SHP77 treated with DMSO at 0.1 percent for 48 hours (cell line): ENCODE measurements at regions not wholly inside any gene's neighbourhood (a gene's known extent, or its start where the extent isn't known, plus 50 kb on each side); places are given as distances from the start of the nearest gene placed in this dataset.

ENCODE experiments used
- DNase-seq: peaks from one replicate; lab custom pipeline; 2025; lab: John Stamatoyannopoulos, UW

DNA sequence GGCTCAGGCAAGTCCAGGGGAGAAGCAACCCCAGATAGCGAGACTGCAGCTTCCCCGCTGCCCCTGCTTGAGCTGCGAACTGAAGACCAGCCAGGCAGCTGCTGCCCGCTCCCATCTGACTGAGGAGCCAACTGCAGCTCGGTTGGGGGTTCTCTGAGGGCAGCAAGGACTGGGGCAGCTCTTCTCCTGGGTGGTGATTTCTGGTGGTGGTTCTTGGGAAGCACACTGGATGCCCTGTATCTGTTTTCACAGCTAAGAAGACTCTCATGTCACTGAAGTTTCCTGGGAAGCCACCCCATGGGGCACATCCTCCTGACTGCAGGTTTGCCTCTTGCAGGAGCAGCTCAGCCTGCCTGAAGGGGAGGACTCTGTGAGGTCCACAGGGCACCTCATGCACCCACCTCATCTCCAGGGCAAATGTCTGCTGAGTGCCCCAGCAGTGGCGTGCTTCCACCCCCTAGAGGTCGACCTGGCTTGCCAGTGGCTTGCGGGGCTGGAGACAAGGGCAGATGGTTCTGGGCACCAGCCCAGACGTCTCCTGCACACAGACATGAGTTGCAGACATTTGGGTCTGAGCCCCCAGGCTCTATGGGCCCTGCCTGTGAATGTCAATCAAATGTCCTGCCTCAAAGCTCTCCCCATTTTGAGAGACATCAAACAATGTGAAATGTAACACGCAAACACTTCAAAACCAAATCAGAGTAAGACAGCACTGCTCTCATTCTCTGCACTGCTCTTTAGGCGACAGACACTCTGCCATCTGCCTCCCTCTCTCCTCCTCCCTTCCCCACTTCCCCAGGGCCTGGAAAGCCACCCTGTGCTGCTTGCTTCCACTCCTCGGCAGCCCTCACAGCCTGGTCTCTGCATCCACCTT, 800.9 kb downstream of the BRD1 start:
- DNase-seq = no peak

DNA sequence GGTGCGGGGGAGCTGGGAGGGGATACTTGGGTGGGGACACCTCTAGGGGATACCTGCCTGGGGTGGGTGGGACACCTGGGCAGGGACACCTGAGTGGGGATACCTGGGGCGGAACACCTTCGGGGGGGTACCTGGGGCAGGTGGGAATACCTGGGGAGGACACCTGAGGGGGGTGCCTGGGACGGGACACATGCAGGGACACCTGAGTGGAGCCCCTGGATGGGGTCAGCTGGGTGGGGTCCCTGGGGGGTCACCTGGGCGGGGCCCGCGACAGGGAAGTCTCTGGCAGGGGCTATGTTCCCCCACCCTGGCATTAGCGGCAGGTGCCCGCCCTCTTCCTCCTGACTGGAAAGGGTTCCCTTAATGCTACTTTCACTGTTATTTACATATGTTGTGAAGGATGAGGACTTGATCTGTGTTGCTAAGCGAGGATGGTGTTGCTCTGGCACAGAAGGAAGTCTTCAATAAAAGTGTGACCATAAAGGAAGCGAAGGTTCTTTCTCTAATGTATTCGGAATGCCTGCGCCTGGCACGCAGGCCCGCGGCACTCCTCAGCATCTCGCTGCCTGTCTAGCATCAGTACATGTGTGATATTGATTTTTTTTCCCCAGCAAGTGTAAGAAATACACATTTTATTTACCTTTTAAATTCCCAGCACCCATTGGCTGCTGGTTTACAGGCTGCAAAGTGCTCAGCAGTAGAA, 801.7 kb downstream of the BRD1 start:
- no peak for DNase-seq

DNA sequence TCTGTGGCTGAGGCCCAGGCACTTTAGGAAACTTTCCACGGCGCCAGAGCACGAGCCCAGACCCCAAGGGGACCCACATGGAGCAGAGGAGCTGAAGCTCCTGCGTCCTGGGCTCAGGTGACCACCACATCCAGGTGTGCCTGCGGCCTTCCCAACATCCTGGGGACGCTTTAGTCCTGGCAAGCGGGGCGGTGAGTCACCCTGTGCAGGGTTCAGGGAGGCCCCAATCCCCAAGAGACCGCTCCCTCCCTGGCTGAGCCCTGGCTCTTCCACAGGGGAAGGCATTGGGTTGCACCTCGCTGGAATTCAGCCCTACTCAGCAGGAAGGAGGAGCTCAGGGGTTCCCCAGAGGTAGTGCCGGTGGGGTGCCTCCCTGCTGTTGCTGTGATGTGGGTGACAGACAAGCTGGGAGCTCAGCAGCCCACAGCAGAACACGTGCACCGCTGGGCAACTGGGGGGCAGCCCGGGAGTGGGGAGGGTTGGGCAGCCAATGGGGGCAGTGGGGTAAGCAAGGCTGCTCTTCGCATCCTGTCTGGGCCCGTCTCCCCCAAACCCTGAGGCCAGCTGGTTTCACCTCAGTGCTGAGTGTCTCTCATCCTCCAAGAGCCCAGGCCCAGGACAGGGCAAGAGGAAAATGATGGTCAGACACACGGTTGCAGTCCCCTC, 802.8 kb downstream of the BRD1 start:
- no peak for DNase-seq

DNA sequence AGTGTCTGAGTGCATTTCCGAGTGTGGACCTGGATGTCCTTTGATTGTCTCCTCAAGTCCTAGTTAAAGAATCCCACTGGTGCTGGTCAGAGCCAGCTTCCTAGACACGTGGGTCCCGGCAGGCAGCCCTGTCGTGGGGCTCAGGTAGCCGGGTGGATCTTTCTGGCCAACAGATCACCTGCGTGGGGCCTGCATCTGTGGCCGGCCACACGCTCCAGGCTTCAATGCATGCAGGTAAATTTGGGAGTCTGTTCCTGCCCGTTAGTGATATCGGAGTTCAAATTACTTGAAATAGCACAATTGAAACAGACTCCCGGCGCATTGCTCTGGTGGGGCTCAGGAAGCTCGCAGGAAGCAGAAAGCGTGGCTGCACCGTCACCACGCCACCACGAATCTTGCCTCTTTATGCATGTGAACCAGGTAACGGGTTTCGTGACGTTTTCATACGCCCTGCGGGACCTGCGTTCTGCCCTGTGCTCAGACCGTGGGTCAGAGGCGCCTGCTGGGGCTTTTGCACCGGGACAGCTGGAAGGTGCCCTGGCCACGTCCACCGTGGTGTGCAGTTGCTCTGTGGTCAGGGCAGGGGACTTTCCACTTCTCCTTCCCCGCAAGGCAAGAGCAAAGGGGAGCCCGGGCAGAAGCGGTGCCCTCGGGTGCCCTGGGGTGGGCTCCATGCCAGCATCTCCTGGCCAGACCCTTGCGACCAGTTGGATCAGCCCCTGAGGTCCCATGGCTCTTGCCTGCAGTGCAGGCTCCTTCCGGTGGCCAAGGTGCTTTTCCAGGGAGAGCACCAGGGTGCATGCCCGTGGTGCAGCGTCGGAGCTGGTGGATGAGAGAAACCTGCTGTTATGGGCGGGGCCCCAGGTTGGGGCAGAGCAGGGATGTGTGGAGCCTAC, 803.5 kb downstream of the BRD1 start:
- DNase-seq = no peak

DNA sequence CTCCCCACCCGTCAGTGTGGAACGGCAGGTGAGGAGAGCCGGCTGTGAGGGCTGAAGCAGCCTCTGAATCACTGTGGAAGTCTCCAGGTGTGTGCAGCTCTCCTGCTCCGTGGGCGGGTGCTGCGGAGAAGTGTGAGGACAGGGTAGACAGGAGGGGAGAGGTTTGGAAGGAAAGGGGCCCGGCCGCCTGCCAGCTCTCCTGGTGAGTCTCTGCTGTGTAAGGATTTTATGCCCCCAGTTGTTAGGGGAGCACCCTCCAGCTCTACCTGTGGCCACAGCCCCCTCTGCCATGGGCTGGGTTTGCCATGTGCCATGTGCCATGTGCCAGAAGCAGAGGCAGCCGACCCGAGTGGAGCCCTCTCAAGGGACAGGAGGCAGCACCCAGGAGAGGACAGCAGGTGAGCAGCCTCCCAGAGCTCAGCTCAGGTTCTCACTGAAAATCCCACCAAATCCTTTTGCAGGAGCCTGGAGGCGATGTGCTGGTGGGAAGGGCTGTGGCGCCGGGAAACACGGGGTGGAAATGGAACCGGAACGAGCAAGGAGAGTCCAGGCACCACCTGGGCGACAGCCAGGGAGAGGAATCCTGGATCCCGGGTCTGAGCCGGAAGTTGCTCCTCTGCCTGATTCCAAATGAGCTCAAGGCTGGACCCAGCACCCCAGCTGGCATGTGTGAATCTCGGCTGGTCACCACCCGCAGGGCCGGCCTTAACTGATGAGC, 804.4 kb downstream of the BRD1 start:
- no peak for DNase-seq

DNA sequence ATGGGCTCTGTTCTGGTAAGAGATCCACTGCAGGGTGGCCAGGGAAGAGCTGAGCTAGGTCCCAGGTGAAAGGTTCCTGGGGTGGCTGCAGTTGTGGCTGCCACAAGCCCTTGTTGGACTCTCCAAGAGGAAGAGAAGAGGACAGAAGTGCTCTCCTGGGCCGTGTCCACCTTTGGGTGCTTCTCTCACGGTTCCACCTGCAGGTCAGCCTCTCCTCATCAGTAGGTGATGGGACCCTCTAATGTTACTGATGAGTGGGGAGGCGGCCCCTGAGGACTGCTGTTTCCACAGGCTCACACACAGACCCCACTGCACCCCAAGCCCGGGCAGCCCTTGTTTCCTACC, 804.9 kb downstream of the BRD1 start:
- no peak for DNase-seq

DNA sequence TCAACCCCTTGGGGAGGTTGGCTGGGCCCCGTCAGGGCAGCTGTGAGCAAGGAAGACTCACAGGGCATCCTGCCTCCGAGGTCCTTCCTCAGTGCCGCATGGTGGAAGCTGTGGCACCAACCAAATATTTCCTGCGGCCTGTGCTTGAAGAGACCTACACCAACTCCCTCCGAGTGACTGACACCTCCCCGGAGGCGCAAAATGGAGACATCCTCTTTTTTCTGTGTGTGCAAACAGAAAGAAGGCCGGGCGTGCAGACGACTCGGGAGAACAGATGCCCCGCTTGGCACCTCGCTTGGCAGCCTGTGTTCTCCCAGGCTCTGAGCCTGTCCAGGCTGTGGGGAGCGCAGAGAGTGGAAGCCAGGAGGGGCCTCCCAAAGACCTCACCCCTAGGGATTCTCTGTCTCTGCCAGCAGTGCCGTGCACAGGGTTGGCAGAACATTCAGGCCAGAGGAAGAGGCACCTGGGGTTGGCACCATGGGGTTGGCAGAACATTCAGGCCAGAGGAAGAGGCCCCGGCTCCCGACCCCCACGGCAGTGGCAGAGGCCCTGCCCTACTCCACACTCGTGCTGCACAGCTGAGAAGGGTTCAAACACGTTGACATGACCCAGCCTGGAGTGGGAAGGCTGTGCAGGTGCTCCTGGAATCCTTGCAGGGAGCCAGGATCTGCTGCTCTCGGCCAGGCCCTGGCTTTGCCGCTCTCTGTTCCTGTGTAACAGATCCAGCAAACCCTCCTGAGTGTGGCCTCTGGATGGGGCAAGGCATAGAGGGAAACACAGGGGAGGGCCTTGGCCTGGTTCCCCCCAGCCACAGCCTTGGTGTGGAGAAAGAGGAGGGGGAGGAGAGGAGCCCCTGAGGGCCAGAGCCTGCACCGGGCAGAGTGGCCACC, 805.5 kb downstream of the BRD1 start:
- no peak for DNase-seq

DNA sequence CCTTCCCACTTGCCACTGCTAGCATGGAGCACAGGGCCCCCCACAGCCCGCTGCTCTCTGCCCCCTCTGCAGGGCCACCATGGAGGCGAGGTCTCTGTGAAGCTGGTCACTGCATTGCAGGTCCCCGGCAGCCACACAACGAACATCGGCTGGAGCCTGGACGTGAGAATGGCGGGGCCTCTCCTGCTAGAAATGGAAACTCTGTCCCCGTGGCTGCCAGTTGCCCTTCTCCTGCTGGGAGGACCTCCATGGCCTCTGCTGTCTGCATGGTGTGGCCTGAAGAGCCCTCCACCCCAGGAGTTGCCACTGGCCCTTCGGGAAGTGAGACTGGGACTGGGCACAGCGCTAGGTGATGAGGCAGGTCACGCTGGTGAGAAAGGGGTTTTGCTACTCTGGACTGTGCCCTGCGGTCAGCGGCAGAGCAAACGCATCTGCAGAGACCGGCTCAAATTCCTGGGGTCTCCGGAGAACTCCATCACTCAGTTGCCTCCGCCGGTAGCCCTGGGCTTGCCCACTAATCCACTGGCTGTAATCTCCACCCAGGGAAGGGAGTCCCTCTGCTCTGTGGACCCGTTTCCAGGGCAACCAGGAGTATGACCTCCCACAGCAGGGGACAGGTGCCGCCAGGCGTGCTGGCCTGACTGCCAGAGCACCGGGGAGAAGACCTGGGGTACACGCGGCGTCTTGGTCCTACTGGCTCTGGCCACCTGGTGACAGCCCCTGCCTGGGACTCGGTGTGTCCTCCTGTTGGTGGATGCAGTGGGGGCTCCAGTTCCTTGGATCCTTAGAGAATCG, 806.3 kb downstream of the BRD1 start:
- no peak for DNase-seq

DNA sequence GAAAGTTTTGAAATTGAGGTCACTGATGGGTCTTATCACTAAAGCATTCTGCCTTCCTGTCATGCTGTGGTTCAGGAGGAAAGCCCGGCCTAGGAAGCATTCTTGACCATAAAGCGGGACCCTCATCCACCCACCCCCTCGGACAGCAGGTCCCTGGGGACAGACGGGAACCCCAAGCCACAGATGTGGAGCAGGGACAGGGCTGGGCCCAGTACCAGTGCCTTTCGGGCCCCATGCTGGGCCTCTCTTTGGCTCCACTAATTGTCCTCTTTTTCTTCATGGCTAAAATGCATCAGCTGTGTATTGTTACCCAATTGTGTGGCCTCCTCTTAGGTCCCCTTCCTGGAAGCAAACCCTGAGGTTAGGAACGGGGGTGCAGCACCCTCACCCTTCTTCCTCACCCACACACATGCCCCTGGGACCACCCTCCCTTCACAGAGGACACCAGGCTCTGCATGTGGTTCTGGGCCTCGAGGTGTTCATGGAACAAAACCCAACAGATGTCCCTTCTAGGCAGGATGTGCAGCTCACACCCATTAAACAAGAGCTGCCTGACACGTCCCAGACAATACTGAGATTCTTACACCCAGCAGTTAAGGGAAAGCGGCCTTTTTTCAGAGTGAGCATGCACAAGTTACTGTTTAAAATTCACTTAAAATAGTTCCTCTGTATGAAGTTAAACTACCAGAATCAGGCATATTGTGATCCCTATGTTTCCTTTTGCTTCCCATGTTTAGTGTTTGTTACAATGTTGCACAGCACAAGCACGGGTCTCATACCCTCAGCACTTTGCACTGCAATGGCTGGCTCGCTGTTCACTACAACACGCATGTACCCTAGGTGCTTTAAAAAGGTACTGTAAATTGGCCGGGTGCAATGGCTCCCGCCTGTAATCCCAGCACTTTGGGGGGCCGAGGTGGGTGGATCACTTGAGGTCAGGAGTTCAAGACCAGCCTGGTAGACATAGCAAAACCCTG, 807.6 kb downstream of the BRD1 start:
- DNase-seq = no peak

DNA sequence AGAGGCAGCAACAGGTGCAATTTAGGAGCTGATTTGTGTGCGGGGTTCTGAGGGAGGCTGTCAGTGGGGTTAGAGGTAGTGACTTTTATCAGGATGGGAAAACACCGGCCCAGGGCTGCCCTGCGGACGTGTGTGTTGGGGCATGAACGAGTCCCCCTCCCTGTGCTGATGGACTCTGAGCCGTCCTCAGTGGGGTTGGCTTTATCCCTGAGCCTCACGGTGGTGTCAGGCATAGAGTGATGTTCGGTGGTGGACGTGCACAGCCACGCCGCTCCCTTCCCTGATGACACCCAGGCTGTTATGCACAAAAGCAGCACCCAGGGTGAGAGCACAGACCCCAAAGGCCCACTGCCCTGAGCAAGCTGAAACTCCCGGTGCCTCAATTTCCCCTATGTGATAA, 809.1 kb downstream of the BRD1 start:
- DNase-seq = no peak

DNA sequence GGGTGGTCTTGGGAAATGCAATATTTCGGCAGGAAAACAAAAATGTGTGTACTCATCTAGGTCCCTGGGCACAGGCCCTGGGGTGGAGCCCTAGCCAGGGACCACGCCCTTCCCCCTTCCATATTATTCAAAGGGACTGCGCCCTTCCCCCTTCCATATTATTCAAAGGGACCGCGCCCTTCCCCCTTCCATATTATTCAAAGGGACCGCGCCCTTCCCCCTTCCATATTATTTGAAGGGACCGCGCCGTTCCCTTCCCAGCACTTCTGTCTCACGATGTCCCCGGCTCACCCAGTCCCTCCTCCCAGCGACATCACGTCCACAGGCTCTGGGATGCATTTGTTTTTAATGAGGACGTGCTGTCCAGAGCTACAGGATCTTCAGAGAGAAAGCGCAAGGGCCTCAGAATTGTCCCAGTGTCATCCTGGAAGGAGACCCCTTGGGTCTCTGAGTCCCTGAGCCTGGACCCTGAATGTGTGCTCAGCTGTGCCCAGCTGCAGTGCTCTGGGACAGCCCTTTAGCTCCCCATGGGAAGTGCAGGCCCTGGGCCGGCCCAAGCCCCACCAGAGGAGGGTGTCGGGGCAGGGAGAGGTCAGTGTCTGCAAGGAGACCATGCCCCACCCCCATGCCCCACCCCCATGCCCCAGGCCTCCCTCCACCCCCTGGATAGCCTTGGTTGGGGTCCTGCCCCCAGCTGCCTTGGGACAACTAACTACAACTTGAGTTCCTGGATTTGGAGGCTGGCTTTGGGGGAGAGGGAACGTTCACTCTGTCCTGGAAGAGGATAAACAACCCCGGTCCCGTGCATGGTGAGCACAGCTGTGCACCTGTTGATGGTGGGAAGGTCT, 810.0 kb downstream of the BRD1 start:
- no peak for DNase-seq

DNA sequence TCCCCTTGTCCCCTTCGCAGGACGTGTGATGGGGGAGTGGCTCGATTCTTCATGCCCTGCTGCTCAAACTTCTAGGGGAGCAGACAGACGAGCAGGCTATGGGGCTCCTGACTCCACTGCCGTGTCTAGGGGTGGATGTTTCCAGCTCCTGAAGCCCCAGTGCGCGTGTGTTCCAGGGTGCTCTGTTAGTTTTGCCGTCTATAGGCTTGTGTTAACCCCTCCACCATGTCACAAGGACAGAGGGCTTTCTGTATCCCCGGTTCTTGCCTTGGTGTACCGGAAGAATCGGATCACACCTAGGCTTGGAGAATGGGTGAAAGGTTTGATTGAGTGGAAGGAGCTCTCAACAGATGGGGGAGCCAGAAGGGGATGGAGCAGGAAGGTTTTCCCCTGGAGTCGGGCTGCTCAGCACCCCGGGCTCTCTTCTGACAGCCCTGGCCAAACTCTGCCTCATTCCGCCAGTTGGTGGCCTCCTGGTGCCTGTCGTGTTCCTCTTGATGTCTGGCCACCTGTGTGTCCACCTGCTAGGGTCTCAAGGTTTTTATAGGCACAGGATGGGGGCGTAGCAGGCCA, 810.7 kb downstream of the BRD1 start:
- no peak for DNase-seq

DNA sequence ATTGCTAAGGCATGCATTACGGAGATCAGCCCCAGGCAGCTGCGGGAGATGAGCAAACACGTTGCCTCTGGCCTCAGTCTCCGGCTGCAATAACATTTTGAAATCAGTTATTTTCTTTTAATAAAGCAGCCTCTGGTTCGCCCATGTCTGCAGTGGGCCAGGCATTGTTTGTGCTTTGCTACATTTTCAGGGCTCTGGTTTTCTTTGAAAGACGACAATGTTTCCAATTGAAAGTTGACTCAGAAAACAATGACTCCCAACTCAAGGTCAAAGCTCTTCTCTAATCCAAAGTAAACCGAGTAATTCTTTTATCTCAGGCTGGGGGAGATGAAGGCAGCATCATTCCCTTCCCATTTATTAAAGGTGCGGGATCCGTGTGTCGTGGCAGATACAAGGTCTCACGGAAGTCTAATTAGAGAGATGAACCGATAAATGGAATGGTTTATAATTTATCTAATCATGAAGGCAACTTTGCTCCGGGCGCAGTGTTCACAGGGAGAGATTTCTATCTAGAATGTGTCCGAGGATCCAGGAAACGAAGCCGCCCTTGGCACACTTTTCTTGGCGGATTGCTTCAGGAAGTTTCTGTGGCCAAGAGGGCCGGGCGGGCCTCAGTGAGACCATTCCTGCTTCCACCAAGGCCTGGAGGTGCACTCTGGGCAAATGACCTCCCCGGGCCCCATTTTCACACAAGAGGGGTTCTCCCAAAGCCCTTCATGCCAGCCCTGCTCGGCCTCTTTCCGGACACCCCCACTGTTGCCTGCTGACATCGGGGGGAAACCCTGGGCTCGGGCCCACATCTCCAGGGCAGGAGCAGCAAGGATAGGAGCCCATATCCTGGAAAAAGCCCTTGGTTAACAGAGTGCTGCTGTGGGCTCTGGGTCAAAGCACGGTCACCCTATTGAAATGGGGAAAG, 811.4 kb downstream of the BRD1 start:
- DNase-seq = no peak

DNA sequence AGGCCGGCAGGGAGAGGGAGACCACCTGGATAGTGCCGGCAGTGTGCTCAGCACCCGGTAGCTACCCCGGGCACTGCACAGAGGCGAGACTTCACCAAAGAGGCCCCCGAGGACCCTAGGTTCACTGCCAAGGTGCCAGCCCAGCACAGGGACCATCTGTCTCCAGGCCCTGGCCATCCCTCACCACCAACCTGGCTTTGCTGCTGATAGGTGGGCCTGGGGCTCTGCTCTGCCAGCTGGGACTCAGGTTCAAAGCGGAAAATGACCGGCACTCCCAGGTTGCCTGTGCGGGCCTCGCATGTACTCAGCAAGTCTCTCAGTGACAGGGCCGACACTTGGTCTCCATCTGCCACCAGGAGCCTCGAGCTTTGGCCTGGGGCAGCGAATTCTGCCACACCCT, 812.2 kb downstream of the BRD1 start:
- DNase-seq = no peak

DNA sequence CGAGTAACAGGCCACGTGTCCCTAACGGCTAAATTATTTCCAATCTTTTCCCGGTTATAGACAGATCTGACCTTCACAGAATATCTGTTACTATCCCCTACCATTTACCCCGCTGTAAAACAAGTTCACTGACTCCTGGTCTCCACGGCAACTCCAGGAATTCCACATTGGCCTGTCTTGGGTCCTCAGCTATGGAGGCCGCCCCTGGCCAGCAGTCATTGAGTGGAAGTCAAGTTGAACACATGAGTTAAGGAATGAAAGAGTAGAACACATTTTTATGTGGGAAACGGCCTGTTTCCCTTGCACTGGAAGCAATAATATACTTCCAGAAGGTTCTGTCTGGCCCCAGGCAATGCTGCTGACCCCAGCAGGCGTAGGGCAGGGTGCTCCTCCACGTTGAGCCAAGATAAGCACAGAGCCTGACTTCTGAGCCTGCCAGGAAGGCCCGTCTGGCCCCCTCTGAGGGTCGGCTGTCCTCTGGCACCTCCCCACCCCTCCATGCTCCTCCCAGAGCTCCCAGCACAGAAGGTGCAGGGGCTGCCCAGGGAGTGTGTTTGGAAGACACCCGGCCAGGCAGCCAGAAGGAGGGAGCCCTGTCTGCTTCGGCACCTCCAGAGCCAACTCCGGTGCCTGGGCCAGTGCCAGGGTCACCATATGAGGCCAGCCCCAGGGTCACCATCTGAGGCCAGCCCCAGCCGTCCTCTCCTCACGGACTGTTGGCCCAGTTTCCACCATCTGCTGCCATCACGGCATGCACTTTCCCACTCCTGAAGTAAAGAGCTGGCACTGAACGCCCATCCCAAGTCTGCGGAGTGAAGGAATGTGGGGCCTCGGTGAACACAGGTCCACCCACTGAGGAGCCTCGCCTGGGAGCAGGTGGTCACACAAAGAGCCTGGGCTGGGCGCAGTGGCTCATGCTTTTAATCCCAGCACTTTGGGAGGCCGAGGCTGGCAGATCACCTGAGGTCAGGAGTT, 813.2 kb downstream of the BRD1 start:
- no peak for DNase-seq
